HG03565 (cell line): ENCODE measurements at regions not wholly inside any gene's neighbourhood (a gene's known extent, or its start where the extent isn't known, plus 50 kb on each side); places are given as distances from the start of the nearest gene placed in this dataset.
"Not testable (repeated sequence)": the region's sequence is repeated elsewhere in the genome, so short reads cannot be mapped to it uniquely, and the experiment has no call there.

ENCODE experiments used
- ATAC-seq: cut with Tn5 transposase; IDR thresholded peaks from one replicate; pipeline ENCODE4 v1.9.1; 2021; ENCODE audit warnings: mild to moderate bottlenecking, moderate library complexity; ENCODE audit not compliant: unreplicated experiment

DNA sequence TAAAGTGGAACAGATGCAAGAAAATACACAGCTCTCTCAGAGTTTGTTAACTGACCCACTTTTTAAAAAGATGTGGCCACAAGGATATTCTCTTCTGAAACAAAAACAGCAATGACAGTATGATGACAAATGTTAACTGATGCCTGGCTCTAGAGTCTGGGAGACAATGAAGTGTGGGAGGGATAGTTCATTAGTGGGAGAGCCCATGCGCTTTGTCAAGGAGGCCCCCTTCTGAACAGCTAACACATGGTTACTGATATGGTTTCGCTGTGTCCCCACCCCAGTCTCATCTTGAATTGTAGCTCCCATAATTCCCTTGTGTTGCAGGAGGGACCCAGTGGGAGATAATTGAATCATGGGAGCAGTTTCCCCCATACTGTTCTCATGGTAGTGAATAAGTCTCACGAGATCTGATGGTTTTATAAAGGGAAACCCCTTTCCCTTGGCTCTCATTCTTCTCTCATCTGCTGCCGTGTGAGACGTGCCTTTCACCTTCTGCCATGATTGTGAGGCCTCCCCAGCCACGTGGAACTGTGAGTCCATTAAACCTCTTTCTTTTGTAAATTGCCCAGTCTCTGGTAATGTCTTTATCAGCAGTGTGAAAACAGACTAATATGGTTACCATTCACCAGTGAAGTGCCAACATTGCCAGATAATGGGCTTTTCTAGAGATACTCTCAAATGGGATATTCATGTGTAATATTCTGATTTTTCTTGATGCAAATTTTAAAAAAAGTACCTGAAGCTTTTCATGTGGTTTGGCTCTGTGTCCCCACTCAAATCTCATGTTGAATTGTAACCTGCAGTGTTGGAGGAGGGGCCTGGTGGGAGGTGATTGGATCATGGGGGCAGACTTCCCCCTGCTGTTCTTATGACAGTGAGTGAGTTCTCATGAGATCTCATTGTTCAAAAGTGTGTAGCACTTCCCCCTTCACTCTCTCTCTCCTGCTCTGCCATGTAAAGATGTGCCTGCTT lies 435.8 kb downstream of the SHISA9 start:
- not testable (repeated sequence) for ATAC-seq

DNA sequence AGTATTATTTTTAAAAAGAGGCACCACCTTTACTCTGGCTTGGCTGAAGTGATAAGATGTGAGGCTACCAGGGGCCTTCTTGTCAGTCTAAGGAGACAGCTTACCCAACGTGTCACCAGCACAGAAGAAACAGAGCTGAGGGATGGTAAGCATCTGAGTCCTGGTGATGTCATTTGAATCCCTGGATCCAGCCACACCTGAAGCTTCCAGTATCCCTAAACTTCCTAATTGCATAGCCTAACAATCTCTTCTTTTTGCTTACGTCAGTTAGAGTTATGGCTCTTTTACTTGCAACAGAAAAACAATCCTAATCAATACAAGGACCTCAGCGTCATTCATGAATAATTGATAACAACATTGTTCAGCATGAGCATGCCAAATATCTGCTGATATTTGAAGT lies 436.6 kb downstream of the SHISA9 start:
- no peak for ATAC-seq

DNA sequence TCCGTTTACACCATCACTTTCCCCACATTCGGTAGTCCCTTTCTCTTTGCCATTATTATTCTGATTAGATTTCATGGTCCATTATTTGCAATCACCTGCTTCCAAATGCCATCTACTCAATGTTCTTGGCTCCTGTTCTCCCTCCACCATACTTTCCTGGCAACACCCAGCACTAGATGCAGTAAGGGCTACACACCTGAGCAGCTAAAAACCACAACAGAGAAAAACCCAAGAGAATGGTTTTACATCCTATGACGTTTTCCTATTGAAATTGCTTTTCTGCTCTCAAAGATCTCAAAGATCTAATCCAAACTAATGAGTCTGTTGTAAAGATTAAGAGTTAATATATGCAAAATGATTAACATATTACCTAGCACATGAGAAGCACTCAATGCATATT lies 441.3 kb downstream of the SHISA9 start:
- no peak for ATAC-seq

DNA sequence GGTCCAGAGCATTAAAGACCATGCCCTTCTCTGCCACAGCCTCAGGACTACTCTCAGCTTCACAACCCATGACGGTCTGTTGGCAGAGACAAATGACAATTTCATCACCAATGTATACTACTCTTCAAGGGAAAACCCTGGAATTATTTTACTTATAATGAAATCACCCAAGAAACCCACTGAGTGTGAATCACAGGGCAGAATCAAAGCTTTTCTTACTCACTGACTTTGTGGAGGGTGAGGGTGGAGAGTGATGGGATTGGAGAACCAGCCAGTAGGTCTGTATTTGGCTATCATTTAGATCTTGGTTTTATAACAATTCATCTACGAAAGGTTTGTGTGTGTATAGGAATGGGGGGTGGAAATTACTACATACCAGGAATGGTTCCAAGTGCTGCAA lies 442.6 kb downstream of the SHISA9 start:
- ATAC-seq: no peak

DNA sequence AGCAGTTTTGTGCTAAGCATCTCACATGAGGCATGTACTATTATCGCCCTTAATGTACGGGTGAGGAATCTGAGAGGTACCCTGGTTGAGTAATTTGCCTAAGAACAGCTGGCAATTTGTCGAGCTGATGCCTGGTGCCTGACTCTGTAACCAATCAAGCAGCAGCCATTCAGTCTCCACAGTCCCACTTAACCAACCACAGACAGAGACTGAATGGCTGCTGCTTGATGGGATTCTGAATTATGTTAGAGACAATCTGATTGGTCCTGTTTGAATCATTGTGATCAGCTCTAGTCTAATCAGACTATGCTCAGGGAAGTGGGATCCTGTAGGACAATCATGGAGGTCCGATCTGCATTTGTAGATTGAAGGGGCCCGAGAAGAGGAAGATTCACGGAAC lies 447.0 kb downstream of the SHISA9 start:
- ATAC-seq: no peak

DNA sequence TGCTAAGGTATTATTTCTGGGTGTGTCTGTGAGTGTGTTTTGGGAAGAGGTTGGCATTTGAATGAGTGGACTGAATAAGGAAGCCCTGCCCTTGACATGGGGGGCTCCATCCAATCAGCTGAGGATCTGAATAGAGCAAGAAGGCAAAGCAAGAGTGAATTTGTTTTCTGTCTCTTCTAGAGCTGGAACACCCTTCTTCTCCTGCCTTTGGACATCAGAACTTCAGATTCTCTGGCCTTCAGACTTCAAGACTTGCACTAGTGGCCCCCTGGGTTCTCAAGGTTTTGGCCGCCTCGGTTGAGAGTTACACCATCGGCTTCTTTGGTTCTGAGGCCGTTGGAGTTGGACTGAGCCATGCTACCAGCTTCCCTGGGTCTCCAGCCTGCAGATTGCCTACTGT lies 448.6 kb downstream of the SHISA9 start:
- ATAC-seq: no peak

DNA sequence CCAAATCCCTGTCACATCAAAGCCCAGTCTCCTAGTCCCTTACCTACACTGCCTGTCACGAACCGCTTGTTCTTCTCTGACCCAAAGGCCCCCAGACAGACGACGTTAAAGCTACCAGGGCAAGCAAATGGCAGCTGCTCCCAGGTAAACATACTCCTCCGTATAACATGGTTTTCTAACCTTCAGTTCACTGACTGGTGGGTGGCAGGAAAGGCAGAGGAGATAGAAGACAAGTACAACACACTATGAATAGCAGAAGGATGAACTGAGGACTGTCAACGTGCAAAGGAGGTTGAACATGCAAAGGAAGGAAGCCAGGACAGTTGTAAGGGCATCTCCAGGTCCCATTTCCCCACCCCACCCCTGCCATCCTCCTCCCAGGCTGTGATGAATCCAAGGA lies 449.8 kb downstream of the SHISA9 start:
- no peak for ATAC-seq

DNA sequence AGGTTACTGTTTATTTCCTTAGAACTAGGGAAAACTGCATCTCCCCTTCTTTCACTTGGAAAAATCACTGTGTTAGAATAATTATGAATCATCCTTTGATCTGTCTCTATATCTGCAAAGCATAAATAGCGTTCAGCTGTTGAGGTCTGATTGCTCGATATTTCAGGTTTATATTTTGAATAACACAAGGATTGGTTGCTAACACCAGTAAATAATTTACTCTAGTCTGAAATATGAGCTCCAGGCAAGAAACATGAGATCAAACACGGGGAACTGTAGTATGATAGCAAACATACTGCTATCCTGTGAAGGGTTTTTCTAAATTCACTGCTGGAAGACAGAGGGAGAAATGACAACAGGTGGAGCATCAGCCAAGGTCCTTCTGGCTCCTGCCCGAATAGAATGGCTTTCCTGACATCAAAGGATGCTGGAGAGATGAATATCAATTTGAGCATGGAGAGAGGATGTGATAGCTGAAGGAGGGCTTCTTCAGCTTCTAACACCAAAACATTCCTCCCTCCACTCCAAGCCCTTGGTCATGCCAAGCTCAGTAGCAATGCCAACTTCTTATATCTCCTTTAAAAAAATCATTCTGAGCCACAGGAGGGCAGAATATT lies 450.3 kb downstream of the SHISA9 start:
- ATAC-seq: no peak

DNA sequence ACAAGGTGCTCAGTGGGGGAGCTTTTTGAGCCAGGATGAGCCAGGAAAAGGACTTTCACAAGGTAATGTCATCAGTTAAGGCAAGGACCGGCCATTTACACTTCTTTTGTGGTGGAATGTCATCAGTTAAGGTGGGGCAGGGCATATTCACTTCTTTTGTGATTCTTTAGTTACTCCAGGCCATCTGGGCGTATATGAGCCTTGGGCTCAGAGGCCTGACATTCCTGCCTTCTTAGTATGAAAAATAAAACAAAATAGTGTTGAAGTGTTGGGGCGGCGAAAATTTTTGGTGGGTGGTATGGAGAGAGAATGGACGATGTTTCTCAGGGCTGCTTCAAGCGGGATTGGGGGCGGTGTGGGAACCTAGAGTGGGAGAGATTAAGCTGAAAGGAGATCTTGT lies 451.4 kb downstream of the SHISA9 start:
- not testable (repeated sequence) for ATAC-seq

DNA sequence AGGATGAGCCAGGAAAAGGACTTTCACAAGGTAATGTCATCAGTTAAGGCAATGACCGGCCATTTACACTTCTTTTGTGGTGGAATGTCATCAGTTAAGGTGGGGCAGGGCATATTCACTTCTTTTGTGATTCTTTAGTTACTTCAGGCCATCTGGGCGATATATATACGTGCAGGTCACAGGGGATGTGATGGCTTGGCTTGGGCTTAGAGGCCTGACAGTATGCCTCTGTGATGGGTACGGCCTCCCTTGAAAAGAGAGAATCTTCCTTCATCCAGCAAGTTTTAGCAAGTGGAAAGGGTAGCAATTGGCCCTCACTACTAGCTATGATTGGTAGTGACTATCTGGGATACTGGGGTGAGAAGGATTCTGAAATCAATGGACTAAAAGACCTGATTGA lies 456.4 kb downstream of the SHISA9 start:
- not testable (repeated sequence) for ATAC-seq

DNA sequence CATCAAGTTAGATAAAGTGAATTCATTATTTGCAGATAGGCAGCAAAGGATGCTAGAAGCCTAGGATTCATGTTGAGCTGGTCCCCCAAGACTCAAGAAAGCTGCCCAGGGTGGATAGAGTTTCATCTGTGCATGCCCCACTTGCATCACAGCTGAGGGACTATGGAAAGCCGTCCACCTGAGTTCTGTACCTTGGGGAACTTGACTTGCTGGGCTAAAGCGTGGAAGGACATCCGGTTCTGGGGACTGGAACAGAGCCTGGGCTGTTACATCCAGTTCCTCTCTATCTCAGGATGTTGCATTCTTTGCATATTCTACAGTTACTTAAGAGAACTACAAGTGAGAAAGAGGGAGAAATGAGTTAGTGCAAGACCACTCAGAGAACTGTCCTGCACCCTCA lies 458.4 kb downstream of the SHISA9 start:
- no peak for ATAC-seq

DNA sequence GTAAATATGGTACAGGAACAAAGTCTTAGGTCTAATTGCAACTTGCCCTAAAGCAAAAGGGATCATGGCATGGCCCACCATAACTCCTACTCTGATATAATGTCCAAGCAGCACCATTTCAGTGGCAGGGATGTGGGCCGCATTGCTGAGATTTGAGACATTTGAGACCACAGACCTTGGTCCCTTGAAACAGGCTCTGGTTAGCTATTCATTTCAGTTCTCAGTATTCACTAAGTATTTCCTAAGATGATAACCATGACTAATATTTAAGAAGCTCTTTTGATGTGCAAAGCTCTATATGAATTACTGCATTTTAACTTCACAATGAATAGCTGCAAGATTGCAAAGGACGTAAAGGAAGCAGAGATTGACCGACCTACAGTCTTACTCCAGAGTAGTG lies 471.0 kb downstream of the SHISA9 start:
- ATAC-seq: no peak

DNA sequence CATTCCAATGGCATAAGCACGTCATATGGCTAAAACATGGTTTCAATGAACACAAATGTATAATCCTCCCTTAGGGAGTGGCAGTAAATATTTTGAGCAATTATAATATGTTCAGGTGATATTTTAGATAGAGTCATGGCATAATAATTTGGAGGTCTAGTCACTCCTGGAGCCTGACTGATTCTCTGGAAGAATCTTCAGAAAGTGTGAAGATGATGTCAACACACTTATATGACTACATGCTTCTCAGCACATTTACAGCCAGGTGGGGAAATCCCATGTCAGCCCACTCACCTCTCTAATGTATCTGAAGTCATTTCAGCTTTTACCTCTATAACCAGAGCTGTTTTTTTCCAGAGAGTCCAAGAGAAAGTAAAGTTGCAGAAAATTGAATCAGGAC lies 474.8 kb downstream of the SHISA9 start:
- no peak for ATAC-seq

DNA sequence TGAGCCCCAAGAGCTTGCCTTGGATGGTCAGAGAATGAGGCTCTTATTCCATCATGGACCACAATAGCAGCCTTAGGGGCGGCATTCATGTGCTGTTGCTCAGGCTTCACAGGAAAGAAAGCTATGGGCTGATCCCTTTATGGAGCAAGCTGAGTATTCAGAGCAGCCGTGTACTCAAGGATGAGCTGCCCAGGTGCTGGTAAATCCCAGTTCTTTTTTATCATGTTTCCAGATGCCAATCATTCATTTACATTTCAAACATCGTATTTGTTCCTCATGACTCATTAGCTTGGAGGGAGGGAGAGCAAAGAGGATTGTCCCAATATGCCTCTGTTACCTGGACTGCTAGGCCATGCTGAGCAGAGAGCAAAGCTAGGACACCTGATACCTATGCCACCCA lies 475.7 kb downstream of the SHISA9 start:
- no peak for ATAC-seq

DNA sequence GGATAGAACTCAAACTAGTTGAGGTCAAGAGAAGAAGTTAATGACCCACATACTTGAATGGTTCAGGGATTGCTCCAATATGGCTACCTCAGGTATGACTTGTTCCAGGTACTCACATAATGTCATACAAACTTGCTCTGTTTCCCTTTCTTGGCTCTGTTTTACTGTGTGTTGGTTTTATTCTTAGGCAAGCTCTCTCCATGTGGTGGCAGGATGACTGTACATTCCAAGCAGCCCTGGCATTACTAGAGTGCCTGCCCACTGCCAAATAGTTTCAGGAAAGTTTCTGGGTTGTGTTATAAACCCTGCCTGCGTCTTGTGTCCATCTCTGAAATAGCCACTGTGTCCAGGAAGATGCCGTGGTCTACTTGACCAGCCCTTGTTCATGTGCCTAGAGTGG lies 476.8 kb downstream of the SHISA9 start:
- no peak for ATAC-seq

DNA sequence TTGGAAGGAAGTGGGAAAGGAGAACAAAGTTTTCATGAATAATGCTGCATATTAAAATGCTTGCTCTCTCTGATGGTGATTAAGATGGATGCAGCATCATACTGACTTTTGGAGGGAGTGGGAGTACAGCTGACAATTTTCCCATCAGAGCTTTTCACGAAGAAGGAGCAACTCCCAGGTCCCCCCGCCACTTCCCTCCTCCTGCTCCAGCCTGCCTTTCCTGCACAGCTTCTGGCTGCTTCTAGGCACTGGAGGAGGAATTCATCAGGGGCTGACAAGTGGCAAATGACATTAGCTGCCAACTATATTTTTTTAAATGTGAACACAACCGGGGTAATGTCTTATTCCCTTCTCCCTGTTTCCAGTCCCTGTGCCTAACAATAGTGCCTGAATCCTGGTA lies 477.9 kb downstream of the SHISA9 start:
- no peak for ATAC-seq

DNA sequence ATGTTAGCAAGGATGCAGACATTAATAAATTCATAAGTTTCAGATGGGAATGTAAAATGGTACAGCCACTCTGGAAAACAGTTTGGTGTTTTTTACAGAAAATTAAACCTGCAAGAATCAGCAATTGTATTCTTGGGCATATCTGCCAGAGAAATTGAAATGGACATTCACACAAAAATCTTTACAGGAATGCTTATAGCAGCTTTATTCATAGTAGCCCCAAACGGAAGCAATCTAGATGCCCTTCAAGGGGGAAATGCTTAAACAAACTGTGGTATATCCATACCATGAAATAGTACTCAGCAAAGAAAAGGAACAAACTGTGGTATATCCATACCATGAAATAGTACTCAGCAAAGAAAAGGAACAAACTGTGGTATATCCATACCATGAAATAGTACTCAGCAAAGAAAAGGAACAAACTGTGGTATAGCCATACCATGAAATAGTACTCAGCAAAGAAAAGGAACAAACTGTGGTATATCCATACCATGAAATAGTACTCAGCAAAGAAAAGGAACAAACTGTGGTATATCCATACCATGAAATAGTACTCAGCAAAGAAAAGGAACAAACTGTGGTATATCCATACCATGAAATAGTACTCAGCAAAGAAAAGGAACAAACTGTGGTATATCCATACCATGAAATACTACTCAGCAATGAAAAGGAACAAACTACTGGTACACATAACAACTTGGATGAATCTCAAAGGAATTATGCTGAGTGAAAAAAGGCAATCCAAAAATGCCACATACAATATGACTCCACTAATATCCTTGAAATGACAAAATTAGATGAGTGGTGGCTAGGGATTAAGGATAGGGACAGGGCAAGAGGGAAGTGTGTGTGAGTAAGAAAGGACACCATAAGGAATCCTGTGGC lies 484.0 kb downstream of the SHISA9 start:
- ATAC-seq: not testable (repeated sequence)

DNA sequence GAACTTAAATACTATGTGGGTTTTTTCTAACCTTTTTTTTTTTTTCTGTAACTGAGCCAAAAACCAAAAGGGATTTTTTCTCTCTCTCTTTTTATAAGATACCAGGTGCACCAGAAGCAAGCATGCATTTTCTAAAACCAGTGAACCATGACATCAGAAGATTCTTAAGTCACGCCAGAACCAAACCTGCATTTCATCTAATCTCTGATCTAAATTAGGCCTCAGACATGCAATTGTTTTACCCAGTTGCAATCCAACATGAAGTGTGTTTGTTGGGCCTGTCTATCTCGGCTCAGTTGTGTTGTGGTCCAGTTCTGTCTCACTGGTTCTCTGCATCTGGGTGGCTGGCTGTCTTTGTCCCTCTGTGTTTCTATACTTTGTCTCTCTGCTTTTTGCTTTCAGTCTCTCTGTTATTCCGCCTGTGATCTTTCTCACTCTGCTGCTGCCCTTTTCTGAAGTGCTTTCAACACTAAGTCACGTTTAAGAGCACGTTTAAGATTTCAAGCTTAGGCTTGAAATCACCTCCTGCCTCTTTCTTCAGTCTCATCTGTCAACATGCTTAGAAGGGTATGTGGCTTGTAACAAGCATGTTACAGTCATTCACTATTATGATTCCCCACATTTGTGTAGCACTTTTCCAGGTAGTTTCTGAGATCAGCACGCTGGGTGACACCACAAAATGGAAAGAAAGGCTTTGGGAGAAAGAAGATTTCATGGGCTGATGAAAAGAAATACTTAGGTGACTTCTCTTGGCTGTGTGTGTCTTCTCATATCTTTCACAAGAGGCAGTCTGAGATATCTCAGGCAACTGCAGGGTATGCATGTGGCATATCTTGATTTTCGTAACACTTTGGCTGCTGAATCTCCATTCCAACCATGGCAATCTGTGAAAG lies 488.9 kb downstream of the SHISA9 start:
- ATAC-seq: peak; percentile 49

DNA sequence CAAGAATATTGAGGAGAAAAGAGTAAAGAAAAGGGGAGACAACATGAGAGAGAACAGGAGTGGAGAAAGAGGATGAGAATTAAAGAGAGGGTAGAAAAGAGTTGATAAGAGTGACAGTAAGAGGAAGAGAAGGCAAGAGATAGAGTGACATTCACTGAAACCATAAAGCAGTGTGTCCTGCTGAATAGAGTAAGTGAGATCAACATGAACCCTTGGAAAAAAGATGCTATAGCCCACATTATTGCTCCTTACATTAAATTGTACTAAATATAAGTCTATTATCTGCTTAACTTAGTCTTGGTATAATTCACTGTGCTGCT lies 489.5 kb downstream of the SHISA9 start:
- no peak for ATAC-seq

DNA sequence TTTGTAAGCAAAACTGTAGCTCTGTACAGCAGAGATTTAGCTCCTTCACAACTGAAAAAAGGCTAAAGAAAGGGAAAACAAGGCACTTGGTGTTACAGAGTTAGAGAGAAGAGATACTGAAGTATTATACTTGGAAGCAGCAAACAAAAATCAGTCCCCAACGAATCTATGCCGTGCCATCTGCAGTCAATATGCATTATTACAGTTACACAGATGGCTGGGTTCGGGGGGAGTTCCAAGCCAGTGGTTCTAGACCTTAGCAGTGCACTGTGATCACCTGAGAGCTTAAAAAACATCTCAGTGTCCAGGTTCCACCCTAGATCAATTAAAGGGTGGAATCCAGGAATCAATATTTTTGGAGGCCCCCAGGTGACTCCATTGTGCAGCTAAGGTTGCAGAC lies 489.9 kb downstream of the SHISA9 start:
- ATAC-seq: no peak

DNA sequence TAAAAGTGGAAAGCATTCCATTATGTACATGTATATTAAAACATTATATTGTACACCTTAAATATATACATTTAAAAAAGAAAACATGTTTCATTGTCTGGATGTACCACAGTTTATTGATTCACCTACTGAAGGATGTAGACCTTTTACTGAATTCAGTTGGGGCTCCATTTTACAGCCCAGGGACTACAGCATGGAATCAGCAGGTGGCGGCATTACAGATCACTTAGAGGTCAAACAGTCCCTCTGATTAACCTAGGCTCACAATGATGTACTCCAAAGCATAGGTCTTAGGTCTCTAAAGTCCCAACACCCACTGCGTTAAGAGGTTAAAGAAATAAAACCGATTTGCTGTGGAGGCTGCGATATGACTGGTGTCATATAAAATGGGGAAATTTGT lies 490.9 kb downstream of the SHISA9 start:
- ATAC-seq: no peak
